CD4-positive, alpha-beta T cell treated with Interleukin-6 at 100 ng/mL for 8 hours (primary cell): ENCODE measurements at regions not wholly inside any gene's neighbourhood (a gene's known extent, or its start where the extent isn't known, plus 50 kb on each side); places are given as distances from the start of the nearest gene placed in this dataset.
"Not testable (repeated sequence)": the region's sequence is repeated elsewhere in the genome, so short reads cannot be mapped to it uniquely, and the experiment has no call there.

ENCODE experiments used
- DNase-seq: peaks from one replicate; pipeline ENCODE4 v3.0.0-alpha.2; 2020; ENCODE audit warnings: mixed read lengths, low spot score

DNA sequence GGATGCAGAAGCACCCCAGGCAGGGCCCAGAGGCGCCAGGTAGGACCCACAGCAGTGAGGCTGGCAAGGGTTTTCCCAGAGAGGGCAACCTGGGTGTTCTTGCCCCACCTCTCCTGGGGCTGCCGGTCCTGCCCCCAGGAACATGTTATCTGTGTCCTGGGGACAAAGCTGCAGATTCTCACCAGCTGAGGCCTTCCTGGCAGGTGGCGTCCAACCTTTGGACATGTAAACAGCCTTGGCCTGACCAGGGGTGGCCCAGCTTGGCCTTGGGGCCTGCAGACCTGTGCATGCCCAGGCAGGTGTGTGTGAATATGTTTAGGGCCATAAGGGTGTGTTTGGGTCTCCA lies 101.8 kb upstream of the LARP1 start:
- no peak for DNase-seq

DNA sequence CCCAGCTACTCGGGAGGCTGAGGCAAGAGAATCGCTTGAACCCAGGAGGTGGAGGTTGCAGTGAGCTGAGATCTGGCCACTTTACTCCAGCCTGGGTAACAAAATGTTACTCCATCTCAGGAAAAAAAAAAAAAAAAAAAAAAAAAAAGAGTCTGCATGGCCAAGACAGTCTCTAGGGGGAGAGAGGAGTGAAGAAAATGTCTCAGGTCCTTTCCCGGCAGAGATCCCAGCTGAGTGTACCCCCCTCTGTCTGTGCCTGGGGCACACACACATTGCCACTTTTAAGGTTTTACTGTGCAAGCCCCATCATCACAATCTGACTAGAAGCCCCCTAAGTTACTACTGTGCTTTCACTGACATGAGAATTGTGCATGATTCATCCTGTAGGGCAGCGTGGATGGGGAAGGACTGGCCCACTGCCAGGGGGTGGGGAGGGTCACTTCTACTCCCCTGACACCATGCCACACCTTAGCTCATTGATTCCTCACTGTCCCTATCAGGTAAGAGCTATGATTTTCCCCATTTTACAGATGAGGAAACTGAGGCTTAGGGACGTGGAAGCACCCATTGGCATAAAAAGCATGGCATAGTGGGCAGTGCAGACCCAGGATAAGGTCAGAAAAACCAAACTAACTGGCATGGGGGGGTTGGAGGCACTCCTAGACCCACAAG lies 102.3 kb upstream of the LARP1 start:
- no peak for DNase-seq

DNA sequence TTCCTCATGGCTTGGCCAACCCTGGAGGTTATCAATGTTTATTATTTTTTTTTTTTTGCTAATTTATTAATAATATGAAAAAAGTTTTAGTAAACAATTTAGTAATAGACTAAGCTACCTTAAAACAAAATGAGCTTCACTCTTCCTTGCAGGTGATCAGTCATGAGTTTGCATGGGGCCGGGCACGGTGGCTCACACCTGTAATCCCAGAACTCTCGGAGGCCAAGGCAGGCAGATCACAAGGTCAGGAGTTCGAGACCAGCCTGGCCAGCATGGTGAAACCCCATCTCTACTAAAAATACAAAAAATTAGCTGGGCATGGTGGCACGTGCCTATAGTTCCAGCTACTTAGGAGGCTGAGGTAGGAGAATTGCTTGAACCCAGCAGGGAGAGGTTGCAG lies 103.4 kb upstream of the LARP1 start:
- not testable (repeated sequence) for DNase-seq

DNA sequence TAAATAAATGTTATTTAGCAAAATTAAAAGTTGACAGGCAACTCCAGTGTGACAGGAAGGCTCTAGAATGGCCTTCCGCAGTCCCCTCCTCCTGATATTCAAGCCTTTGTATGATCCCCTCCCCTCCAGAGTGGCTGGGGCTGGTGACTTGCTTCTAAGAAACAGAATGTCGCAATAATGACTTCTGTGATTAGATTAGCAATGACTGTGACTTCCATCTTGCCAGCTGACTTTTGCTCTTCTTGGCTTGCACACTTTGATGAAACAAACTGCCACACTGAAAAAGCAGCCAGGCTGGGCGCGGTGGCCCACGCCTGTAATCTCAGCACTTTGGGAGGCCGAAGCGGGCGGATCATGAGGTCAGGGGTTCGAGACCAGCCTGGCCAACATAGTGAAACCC lies 106.5 kb upstream of the LARP1 start:
- DNase-seq: no peak

DNA sequence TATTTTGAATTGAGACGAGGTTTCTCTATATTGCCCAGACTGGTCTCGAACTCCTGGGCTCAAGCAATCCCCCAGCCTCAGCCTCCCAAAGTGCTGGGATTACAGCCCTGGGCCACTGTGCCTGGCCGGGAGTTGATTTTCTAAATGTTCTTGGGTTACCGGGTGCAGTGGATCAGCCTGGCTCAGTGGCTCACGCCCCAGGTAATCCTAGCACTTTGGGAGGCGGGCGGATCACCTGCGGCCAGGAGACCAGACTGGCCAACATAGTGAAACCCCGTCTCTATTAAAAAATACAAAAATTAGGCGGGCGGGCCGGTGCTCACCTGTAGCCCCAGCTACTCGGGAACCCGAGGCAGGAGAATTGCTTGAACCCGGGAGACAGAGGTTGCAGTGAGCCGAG lies 106.9 kb upstream of the LARP1 start:
- no peak for DNase-seq

DNA sequence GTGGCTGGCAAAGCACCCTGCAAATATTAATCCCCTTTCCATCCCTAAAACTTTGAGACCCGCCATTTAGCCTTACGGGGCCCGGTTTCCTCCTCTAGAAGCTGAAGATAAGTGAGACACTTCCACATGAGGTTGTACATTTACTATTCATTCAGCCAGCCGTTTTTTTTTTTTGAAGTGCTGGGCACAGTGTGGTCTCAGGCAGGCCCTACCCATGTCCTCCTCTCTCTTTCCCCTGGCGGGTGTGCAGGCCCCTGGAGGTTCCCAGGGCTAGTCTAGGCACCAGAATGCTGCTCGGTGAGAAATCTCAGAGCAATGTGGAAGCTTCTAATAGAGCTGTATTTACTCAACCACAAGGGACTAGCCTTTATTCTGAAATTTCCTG lies 107.4 kb upstream of the LARP1 start:
- DNase-seq: no peak

DNA sequence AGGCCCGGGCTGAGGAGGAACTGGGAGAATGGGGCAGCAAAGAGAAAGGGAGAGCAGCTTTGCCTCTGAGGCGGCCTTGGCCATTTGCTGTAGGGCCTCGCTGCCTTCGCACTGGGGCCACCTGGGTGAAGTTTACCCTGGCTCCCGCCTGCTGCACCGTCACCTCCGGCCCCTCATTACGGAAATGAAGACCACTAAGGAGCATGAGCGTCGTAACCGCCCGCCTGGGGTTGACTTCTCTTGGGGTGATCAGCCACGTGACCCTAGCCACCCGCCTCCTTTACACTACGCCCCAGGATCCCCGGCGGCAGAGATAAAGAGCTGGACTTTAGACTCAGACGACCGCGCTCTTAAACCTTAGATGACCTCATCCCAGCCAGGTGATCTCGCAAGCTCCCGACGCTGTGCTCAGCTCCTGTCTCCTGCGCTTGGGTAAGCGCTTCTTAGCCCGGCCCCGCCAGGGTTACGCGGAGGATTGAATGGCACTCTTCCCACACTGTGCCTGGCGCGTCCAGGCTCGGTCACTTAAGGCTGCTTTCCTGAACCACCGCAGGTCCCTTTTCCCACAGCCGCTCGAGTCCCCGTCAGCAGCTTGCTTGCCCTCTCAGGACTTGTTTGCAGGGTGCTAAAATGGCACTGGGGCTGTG lies 107.9 kb upstream of the LARP1 start:
- no peak for DNase-seq

DNA sequence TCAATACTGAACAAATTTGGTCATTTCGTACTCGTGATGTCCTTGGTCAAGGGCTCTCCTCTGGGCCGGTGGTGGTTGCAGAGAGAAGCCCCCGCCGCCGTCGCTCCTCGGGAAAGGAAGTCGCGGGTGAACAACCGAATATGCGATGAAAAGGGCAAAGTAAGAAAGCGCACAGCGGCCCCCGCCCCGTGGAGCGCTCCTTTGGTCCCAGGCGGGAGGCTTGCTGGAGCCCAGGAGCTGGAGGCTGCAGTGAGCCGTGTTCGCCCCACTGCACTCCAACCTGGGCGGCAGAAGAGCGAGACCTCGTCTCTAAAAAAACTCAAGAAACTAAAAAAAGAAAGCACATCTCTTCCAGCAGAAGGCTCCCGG lies 108.4 kb upstream of the LARP1 start:
- DNase-seq: no peak

DNA sequence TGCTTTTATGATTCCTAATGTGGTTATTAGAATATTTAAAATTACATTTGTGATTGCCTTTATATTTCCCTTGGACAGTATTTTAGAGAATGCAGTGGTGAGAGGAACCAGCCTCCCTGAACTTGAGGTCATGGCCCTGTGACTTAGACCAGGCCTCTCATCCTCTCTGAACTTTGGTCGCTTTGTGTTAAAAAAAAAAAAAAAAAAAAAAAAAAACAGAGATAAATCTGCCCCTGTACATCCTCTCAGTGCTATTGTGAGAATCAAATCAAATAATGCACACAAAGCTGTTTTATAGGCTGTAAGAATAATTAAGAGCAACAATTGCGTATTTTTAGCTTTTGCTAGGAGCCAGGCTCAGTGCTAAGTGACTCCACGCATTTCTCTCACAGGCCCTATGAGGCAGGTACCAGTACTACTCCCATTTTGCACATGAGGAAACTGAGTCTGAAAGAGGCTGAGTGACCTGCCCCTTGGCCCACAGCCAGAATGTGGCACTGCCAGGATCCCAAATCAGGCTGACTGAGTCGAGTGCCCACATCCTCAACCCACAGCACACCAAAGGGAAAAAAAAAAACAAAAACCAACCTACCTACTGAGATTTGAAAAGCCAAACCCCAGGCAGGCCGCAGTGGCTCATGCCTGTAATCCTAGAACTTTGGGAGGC lies 110.3 kb upstream of the LARP1 start:
- DNase-seq: no peak

DNA sequence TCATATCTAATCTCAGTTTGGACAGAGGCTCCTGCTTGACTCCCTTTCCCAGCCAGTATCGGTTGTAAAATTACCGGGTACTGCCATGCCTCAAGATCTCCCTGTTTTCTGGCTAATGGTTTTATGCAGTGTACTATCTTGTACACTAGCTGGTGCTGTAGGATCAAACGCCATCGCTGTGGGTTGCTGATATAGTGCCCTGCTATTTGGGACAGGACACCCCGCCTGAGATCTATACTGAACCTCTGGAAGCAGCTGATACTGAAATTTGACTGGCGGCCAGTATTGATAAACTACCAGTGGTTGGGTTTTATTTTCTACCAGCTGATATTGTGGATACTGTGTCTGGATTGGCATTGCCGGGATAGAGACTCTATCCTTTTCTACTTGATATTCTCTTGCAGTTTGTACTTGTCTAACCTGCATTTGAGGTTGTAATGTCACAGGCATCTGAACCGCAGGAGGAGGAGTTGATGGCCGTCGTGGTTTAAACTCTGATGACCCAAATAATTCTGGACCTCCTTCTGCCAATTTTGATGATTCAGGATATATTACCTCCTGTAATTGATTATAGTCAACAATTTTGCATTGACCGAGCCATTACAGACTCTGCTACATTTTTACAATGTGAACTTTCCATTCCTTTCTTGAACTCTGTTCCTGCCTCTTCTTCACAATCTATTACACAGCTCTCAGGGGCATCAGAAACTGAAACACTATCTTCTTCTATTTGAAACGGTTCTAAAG lies 112.5 kb upstream of the LARP1 start:
- no peak for DNase-seq

DNA sequence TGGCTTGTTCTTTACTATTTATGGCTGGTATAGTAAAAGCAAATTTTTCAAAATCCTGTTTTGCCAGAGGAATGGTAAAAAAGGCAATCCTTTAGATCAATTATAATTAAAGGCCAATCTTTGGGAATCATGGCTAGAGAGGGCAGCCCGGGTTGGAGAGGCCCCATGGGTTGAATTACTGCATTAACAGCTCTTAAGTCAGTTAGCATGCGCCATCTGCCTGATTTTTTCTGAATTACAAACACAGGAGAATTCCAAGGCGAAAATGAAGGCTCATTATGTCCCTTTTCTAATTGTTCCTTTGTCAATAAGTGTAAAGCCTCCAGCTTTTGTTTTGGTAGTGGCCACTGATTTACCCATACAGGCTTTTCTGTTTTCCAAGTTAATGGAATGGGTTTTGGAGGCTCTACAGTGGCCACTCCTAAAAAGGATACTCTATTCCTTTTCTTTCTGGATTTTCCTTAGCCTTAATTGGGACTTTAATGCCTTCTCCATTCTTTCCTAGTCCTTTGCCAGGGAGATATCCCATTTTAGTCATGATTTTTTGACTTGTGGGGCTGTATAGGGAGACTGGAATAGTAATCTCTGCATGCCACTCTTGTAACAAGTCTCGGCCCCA lies 114.9 kb upstream of the LARP1 start:
- not testable (repeated sequence) for DNase-seq

DNA sequence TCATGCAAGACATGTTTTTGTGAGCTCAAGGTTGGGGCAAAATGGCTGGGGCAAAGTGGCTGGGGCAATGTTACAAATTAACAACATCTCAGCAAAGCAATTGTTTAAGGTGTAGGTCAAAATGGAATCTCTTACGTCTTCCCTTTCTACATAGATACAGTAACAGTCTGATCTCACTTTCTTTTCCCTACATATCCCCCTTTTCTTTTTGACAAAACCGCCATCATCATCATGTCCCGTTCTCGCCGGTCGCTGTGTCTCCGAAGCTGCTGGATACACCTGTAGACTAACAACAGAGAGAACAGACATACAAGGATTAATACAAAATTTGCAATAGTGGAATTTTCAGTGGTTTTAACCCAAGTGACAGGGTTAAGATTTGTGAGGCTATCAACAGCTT lies 118.4 kb upstream of the LARP1 start:
- DNase-seq: not testable (repeated sequence)

DNA sequence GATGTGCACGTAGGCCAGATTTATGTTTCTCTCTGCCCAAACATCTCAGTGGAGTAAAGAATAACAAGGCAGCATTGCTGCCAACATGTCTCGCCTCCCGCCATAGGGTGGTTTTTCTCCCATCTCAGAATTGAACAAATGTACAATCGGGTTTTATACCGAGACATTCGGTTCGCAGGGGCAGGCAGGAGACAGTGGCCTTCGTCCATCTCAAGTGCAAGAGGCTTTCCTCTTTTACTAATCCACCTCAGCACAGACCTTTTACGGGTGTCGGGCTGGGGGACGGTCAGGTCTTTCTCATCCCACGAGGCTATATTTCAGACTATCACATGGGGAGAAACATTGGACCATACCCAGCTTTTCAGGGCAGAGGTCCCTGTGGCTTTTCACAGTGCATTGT lies 118.9 kb upstream of the LARP1 start:
- DNase-seq: not testable (repeated sequence)

DNA sequence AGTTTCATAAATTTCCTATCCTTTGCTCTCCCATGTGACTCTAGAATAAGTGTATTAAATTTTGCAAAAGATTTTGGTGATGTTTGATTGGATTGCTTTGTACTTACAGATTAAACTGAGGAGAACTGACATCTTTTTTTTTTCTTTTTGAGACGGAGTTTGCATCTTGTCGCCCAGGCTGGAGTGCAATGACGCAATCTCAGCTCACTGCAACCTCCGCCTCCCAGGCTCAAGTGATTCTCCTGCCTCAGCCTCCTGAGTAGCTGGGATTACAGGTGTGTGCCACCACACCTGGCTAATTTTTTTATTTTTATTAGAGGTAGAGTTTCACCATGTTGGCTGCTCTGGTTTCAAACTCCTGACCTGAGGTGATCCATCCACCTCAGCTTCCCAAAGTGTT lies 121.4 kb upstream of the LARP1 start:
- DNase-seq: not testable (repeated sequence)

DNA sequence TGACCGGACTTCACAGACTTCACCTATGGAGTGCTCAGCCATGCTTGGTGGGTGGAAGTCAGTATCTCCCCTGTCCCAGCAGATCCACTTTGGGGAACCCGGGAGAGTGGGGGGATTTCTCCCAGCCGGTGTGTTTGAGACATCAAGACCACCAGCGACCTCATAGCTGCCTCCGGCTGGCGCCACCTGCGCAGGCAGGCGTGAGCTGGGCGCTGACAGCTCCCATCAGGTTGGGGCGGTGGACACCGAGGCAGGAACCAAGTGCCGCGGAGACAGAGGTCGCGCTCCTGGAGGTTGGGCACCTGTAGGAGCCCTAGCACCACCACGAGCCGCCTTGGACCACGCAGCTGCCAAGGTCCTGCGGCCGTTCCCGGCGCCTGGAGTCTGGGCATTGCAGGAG lies 124.0 kb upstream of the LARP1 start:
- no peak for DNase-seq

DNA sequence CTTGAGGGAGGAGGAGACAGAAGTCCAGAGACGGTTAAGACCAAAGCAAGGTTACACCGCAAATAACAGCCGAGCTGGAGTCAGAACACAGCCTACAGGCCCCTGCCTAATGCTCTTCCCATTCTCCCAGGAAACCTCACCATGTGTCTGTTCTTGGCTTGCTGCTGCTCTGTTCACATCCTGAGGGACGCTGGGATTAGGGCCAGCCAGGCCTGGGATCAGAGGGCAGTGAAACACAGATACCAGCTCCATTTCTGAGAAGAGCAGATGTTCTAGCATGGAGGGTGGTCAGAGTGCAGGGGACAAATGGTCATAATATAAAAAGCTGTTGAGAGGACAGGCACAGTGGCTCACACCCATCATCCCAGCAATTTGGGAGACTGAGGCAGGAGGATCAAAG lies 124.8 kb upstream of the LARP1 start:
- no peak for DNase-seq

DNA sequence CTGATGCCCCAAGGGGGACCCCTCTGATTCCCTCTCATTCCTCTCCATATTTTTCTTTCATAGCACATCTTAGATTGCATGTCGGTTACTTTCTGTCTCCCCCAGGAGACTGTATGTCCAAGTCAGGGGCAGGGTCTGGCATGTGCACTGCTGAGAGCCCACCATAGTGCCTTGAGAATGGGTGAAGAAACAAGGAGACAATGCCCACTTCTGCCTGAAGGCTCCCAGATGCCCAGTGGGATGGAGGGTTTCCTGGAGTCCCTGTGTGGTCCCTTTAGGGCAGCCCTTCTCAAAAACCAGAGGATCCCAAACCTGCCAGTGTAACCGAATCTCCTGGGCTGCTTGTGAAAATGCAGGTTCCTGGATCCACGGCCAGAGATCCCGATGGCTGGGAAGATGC lies 126.5 kb upstream of the LARP1 start:
- DNase-seq: no peak

DNA sequence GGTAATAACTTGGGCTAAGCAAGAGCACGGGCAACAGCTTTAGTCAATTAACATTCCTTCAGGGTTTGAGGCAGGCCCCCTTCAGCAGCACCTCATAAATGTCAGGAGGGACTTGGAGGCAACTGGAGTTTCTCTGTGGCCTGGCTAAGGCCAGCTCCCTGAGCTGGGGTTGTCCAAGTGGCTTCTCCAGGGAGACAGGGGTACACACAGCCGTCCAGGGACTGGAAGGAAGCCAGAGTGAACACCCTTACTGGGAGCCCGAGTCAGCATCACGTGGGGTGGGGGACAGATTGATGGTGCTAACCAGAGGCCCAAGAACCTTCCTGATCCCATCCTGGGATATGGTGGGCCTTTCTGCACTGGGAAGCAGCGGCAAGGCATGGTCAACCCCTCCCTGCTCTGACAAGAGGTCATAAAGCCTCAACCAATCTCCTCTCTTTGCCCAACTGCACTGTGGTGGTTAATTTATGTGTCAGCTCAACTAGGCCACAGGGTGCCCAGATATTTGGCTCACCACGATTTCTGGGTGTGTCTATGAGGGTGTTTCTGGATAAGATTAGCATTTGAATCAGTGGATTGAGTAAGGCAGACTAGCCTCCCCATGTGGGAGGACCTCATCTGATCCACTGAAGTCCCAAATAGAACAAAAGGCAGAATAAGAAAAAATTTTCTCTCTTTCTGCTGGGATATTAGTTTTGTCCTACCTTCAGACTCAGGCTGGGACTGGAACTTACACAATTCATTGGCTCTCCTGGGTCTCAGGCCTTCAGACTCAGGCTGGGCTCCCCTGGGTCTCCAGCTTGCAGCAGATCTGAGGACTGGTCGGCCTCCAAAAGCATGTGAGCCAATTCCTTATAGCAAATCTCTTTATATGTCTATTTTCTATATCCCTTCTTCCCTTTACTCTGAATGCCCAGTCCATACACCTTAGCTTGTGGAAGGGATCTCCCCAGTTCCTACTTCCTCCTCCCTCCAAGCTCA lies 127.2 kb upstream of the LARP1 start:
- no peak for DNase-seq

DNA sequence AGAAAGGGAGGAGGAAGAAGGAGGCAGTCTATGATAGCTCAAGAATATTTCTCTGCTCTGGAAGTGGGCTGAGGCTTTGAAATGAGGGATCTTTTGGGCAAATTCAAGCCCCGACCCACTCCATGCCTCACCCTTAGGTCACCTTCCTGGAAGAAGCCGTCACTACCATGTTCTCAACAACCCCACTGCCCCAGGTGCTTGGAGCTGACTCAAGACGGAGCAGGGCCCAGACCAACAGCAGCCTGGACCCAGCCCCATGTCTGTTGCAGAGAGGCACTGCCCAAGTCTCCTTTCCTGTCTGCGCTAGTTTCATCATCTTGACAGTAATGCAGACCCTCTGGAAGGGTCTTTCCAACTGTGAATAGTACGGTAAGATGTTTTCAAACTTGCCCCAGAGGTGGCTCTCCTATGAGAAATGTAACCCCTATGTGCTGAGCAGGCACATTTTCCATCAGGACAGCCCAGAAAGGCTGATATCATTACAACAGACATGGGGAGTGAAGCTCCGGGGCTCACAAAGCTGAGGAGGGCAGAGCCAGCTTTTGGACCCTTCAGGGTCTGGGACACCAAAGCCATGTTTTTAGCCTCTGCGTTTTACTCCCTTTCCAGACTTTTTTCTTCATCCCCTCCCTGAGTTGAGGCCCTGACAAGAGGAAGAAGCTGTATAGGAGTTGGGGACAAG lies 128.2 kb upstream of the LARP1 start:
- DNase-seq: no peak

DNA sequence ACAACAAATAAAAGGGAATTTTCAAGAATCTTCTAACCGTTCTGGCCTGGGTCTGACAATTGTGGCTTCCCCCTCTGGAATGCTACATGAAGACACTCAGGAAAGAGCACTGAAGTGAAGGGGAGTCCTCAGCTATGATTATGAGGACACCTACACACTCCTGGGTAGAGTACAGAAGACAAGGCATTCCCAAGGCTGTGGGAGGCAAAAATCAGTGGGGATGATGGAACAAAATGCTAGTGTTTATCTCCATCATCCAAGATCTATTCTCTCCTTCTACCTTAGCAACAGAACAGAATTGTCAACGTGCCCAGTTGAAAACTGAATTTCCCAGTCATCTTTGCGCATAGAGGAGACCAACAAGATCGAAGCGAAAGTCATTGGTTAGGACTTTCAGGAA lies 130.1 kb upstream of the LARP1 start:
- no peak for DNase-seq

DNA sequence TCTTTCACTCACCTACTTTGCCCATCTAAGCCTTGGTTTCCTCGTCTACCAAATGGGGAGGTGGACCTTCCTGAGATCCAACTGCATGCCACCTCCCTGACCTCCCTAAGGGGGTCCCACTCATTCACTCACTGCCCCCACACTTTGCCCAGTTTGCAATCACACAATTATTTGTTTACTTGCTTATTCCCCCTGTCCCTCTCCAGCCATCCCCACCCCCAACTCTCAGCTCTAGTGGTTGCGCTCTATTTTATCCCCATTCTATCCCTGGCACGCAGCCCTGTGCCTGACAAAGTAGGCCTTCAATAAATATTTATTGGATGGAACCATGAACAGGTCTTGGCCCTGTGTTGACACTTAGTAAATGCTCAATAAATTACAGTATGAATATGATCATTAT lies 130.8 kb upstream of the LARP1 start:
- DNase-seq: no peak
